IMR-90 (cell line): ENCODE measurements at regions not wholly inside any gene's neighbourhood (a gene's known extent, or its start where the extent isn't known, plus 50 kb on each side); places are given as distances from the start of the nearest gene placed in this dataset.

Source experiments
- ATAC-seq: fragments of 200-7000 bp; cut with Tn5 transposase; 2 replicates; pipeline ENCODE4 v1.9.1; 2020; ENCODE audit warnings: low read depth, mild to moderate bottlenecking, moderate library complexity
- BruUV-seq: library from RNA; stranded (reverse); fragments of 400-500 nt; replicated peaks from 2 replicates; lab custom pipeline; 2021; lab: Mats Ljungman, UMichigan
- CTCF ChIA-PET: fragments of 300-600 bp; formaldehyde crosslinking; extraction: SDS; loops from one replicate; lab custom pipeline; 2021; ENCODE audit warnings: antibody characterized with exemption; lab: Yijun Ruan, JAX
- POLR2A ChIA-PET: fragments of 300-600 bp; sonication (Branson Sonifier 250); formaldehyde crosslinking; loops from one replicate; lab custom pipeline; 2022; ENCODE audit warnings: antibody characterized with exemption; ENCODE audit not compliant: unreplicated experiment; lab: Charles Lee
- DNase-seq: peaks from one replicate; pipeline ENCODE4 v3.0.0; 2013
- H2AFZ ChIP-seq: replicated peaks from 2 replicates; pipeline ENCODE3; 2013; ENCODE audit warnings: low read length, mild to moderate bottlenecking; ENCODE audit not compliant: poor library complexity
- H2AK5ac ChIP-seq: 2 replicates; pipeline ENCODE4 v1.6.1; 2013; ENCODE audit warnings: low read depth, low read length, inconsistent platforms
- H2AK9ac ChIP-seq: replicated peaks from 2 replicates; pipeline ENCODE3; 2013; ENCODE audit warnings: mild to moderate bottlenecking, low read depth, low read length, moderate library complexity; ENCODE audit not compliant: poor library complexity
- H2BK120ac ChIP-seq: 2 replicates; pipeline ENCODE4 v1.6.1; 2013; ENCODE audit warnings: low read depth, low read length, inconsistent platforms
- H2BK15ac ChIP-seq: 3 replicates; pipeline ENCODE4 v1.6.1; 2013; ENCODE audit warnings: low read depth, low read length, inconsistent platforms
- H2BK20ac ChIP-seq: 2 replicates; pipeline ENCODE4 v1.6.1; 2013; ENCODE audit warnings: low read depth, mild to moderate bottlenecking, inconsistent platforms, low read length, moderate library complexity
- H2BK5ac ChIP-seq: 2 replicates; pipeline ENCODE4 v1.6.1; 2013; ENCODE audit warnings: mild to moderate bottlenecking, low read depth, low read length, inconsistent platforms; ENCODE audit not compliant: poor library complexity, severe bottlenecking
- H3K14ac ChIP-seq: replicated peaks from 2 replicates; pipeline ENCODE4 v1.6.1; 2013; ENCODE audit warnings: low read depth, low read length, inconsistent platforms
- H3K18ac ChIP-seq: 2 replicates; pipeline ENCODE4 v1.6.1; 2013; ENCODE audit warnings: low read depth, low read length, control low read depth
- H3K23ac ChIP-seq: 2 replicates; pipeline ENCODE4 v1.6.1; 2013; ENCODE audit warnings: low read depth, low read length, inconsistent platforms
- H3K27ac ChIP-seq: 2 replicates; pipeline ENCODE4 v1.5.1; 2013; ENCODE audit warnings: mild to moderate bottlenecking, control low read depth, low read length; ENCODE audit not compliant: insufficient read depth
- H3K27me3 ChIP-seq: 2 replicates; pipeline ENCODE4 v1.6.1; 2013; ENCODE audit warnings: low read length; ENCODE audit not compliant: control insufficient read depth, insufficient read depth
- H3K36me3 ChIP-seq: 2 replicates; pipeline ENCODE4 v1.6.1; 2013; ENCODE audit warnings: low read length, mixed read lengths; ENCODE audit not compliant: control insufficient read depth, insufficient read depth
- H3K4ac ChIP-seq: 2 replicates; pipeline ENCODE4 v1.6.1; 2013; ENCODE audit warnings: low read depth, low read length, inconsistent platforms
- H3K4me1 ChIP-seq: 2 replicates; pipeline ENCODE4 v1.6.1; 2013; ENCODE audit warnings: low read length, mixed read lengths; ENCODE audit not compliant: control insufficient read depth, insufficient read depth
- H3K4me2 ChIP-seq: 2 replicates; pipeline ENCODE4 v1.6.1; 2013; ENCODE audit warnings: low read depth, mild to moderate bottlenecking, control low read depth, low read length, moderate library complexity
- H3K4me3 ChIP-seq: 2 replicates; pipeline ENCODE4 v1.5.1; 2013; ENCODE audit warnings: low read depth, mild to moderate bottlenecking, control low read depth, low read length, moderate library complexity; ENCODE audit not compliant: insufficient read depth
- H3K56ac ChIP-seq: 2 replicates; pipeline ENCODE4 v1.6.1; 2013; ENCODE audit warnings: low read length, inconsistent platforms; ENCODE audit not compliant: insufficient read depth; ENCODE audit errors: extremely low read depth
- H3K79me1 ChIP-seq, 2 experiments: 2 replicates each; pipeline ENCODE4 v1.6.1; 2013; ENCODE audit warnings: low read length in 2 of 2, inconsistent platforms in 1 of 2, low read depth in 1 of 2
- H3K9ac ChIP-seq: 2 replicates; pipeline ENCODE4 v1.6.1; 2013; ENCODE audit warnings: low read depth, low read length, control low read depth
- H3K9me1 ChIP-seq: 2 replicates; pipeline ENCODE4 v1.6.1; 2013; ENCODE audit warnings: low read length, inconsistent platforms; ENCODE audit not compliant: insufficient read depth
- H3K9me3 ChIP-seq: 2 replicates; pipeline ENCODE4 v1.6.1; 2013; ENCODE audit warnings: low read length; ENCODE audit not compliant: control insufficient read depth, insufficient read depth
- H4K20me1 ChIP-seq: 2 replicates; pipeline ENCODE4 v1.6.1; 2013; ENCODE audit warnings: low read length, inconsistent platforms; ENCODE audit not compliant: insufficient read depth
- H4K5ac ChIP-seq: 2 replicates; pipeline ENCODE4 v1.6.1; 2013; ENCODE audit warnings: mild to moderate bottlenecking, low read depth, low read length, control low read depth
- H4K8ac ChIP-seq, 2 experiments: 2 replicates each; pipeline ENCODE4 v1.6.1; 2013; ENCODE audit warnings: low read depth in 2 of 2, low read length in 2 of 2, control low read depth in 1 of 2, inconsistent platforms in 1 of 2
- H4K91ac ChIP-seq: 2 replicates; pipeline ENCODE4 v1.6.1; 2013; ENCODE audit warnings: low read depth, low read length, inconsistent platforms; ENCODE audit not compliant: insufficient read depth
- BHLHE40 ChIP-seq: fragments of 150-350 bp; IDR thresholded peaks from 2 replicates; pipeline ENCODE4 v1.6.1; 2016; ENCODE audit warnings: mild to moderate bottlenecking, low read depth, low read length
- MAZ ChIP-seq: IDR thresholded peaks from 2 replicates; pipeline ENCODE4 v1.6.1; 2012; ENCODE audit warnings: low read depth, mild to moderate bottlenecking, low read length, improper control_type of control experiment, moderate library complexity, borderline replicate concordance
- RAD21 ChIP-seq: IDR thresholded peaks from 2 replicates; pipeline ENCODE4 v1.6.1; 2012; ENCODE audit warnings: low read length, improper control_type of control experiment
- WGBS, 2 experiments: methylation state at CpG; one replicate each; pipeline versions ENCODE4 v1.1.5 to v1.1.7; 2013; ENCODE audit warnings: missing lambda C conversion rate in 2 of 2; ENCODE audit not compliant: insufficient read length in 1 of 2; ENCODE audit errors: extremely low coverage in 2 of 2; 5-methylcytosine and 5-hydroxymethylcytosine counted together
- dilution Hi-C: fragments of 300-500 bp; cut with HindIII; formaldehyde crosslinking; loops from one replicate; pipeline ENCODE4 v1.14.3; 2018; ENCODE audit warnings: low sequenced_read_pairs; ENCODE audit not compliant: unreplicated experiment
- in situ Hi-C: fragments of 300-500 bp; cut with MboI; formaldehyde crosslinking; loops from 3 replicates; pipeline ENCODE4 v1.14.3; 2019; ENCODE audit warnings: low sequenced_read_pairs, inconsistent platforms, mixed read lengths
- intact Hi-C: fragments of 100-400 bp; cut with micrococcal nuclease; formaldehyde crosslinking; loops from 2 replicates; pipeline ENCODE4 v1.10.0; 2022
- TF ChIP-seq, protein P1 (sequence below): fragments of 150-350 bp; IDR thresholded peaks from 2 replicates; pipeline ENCODE4 v1.6.1; 2017; ENCODE audit warnings: mild to moderate bottlenecking, antibody characterized with exemption, low read length, low read depth

DNA sequence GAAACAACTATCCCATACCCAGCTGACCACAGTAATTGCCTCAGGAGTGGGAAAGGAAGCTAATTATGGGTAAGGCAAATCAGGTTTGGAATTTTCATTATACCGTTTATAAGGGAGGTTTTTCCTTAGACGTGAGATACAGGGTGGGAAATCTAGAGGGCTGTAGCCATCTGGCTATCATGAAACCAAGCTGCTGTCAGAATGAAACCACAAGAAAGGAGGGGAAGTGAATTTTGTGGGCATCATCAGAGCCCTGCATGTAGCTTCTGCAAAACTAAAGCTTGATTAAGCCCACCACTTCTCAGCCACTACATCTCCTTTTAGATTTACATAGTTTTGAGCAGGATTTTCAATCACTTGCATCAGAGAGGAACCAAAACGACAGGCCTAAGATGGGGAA is 893.5 kb downstream of the TUSC7 start:
- intact Hi-C loops: no loop called here
- no TSS peak for BruUV-seq
- in situ Hi-C loops: no loop called here

More for the DNA sequence above, 893.5 kb downstream of the TUSC7 start:
- Histone ChIP-seq H3K4me1 (no peaks in the 10 kb centered on the region; the same call in 1 of the 2 replicates), H3K27me3 (no peaks in the 10 kb centered on the region), H3K9me1 (no peaks in the 10 kb centered on the region), H2AK5ac (no peak overlapping the region), H3K18ac (no peak overlapping the region), H4K91ac (no peak overlapping the region), H2AK9ac (no peak overlapping the region), H3K4ac (no peak overlapping the region), H3K9ac (no peak overlapping the region), H3K79me1 (no peaks in the 10 kb centered on the region), H3K4me3 (no peak overlapping the region), H3K23ac (no peak overlapping the region), H3K4me2 (no peak overlapping the region), H3K27ac (no peak overlapping the region), H3K14ac (no peak overlapping the region), H2BK5ac (no peak overlapping the region), H2AFZ (no peak overlapping the region), H3K56ac (no peak overlapping the region), H3K36me3 (no peaks in the 10 kb centered on the region), H4K8ac (no peak overlapping the region), H2BK20ac (no peak overlapping the region), H4K20me1 (no peaks in the 10 kb centered on the region), H2BK15ac (no peak overlapping the region), H4K5ac (no peak overlapping the region), H3K9me3 (no peaks in the 10 kb centered on the region), H2BK120ac (no peak overlapping the region)
- ATAC-seq: no peak
- WGBS, 2 experiments: no CpG with 5 or more reads among the region's 3 CpGs
- DNase-seq: no peak
- POLR2A ChIA-PET: no interaction called here
- TF ChIP-seq, protein P1, sequence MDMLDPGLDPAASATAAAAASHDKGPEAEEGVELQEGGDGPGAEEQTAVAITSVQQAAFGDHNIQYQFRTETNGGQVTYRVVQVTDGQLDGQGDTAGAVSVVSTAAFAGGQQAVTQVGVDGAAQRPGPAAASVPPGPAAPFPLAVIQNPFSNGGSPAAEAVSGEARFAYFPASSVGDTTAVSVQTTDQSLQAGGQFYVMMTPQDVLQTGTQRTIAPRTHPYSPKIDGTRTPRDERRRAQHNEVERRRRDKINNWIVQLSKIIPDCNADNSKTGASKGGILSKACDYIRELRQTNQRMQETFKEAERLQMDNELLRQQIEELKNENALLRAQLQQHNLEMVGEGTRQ: no peak
- TF ChIP-seq BHLHE40: no peak
- TF ChIP-seq RAD21: no peak
- no peak for TF ChIP-seq MAZ
- CTCF ChIA-PET: no interaction called here
- dilution Hi-C loops: no loop called here
